ENCODE measurements at regions not wholly inside any gene's neighbourhood (a gene's known extent, or its start where the extent isn't known, plus 50 kb on each side); places are given as distances from the start of the nearest gene placed in this dataset.

GRCh38 chr4:126539771-126540170 is 1093.0 kb upstream of the INTU start:
- TF ChIP-seq CTCF (IDR thresholded peaks at IDR 0.05; ENCODE audit: low read depth, low read length) (no peak), EZH2phosphoT487 (IDR thresholded peaks at IDR 0.05; ENCODE audit: low read depth) (no peak)
